PC-3 (cell line): ENCODE measurements at regions not wholly inside any gene's neighbourhood (a gene's known extent, or its start where the extent isn't known, plus 50 kb on each side); places are given as distances from the start of the nearest gene placed in this dataset.
"Not testable (repeated sequence)": the region's sequence is repeated elsewhere in the genome, so short reads cannot be mapped to it uniquely, and the experiment has no call there.

Source experiments
- ATAC-seq: fragments of 200-7000 bp; cut with Tn5 transposase; 2 replicates; pipeline ENCODE4 v1.9.1; 2020; ENCODE audit warnings: mild to moderate bottlenecking, moderate library complexity
- BruUV-seq: library from RNA; stranded (reverse); fragments of 400-500 nt; replicated peaks from 2 replicates; lab custom pipeline; 2021; lab: Mats Ljungman, UMichigan
- CTCF ChIA-PET: fragments of 300-600 bp; sonication (Branson Sonifier 250); formaldehyde crosslinking; loops from one replicate; lab custom pipeline; 2022; ENCODE audit warnings: antibody characterized with exemption; lab: Charles Lee
- POLR2A ChIA-PET: fragments of 300-600 bp; sonication (Branson Sonifier 250); formaldehyde crosslinking; loops from one replicate; lab custom pipeline; 2022; ENCODE audit warnings: antibody characterized with exemption; ENCODE audit not compliant: unreplicated experiment; lab: Charles Lee
- DNase-seq: peaks from one replicate; pipeline ENCODE4 v3.0.0-alpha.2; 2015
- H2AFZ ChIP-seq: fragments of 300-600 bp; sonication (generic); 2 replicates; pipeline ENCODE4 v1.6.0; 2016; ENCODE audit warnings: antibody characterized with exemption, low read length
- H3F3A ChIP-seq: fragments of 300-600 bp; sonication (generic); one replicate; pipeline ENCODE4 v1.6.0; 2017; ENCODE audit warnings: antibody characterized with exemption, low read length, control low read depth, mild to moderate bottlenecking; ENCODE audit not compliant: unreplicated experiment
- H3K27ac ChIP-seq: fragments of 300-600 bp; sonication (generic); 2 replicates; pipeline ENCODE4 v1.5.1; 2016; ENCODE audit warnings: mild to moderate bottlenecking, low read length
- H3K27me3 ChIP-seq: fragments of 300-600 bp; sonication (generic); 2 replicates; pipeline ENCODE4 v1.6.1; 2016; ENCODE audit warnings: low read length, mixed read lengths
- H3K36me3 ChIP-seq: fragments of 300-600 bp; sonication (generic); 2 replicates; pipeline ENCODE4 v1.6.1; 2016; ENCODE audit warnings: low read depth, mixed run types, low read length, mixed read lengths
- H3K4me1 ChIP-seq: fragments of 300-600 bp; sonication (generic); 2 replicates; pipeline ENCODE4 v1.5.1; 2016; ENCODE audit warnings: low read length; ENCODE audit not compliant: insufficient read depth
- H3K4me2 ChIP-seq: fragments of 300-600 bp; sonication (generic); 2 replicates; pipeline ENCODE4 v1.6.0; 2016; ENCODE audit warnings: low read length
- H3K4me3 ChIP-seq: fragments of 300-600 bp; sonication (generic); 2 replicates; pipeline ENCODE4 v1.5.1; 2016; ENCODE audit warnings: mild to moderate bottlenecking, low read length, mixed read lengths
- H3K79me2 ChIP-seq: fragments of 300-600 bp; sonication (generic); 2 replicates; pipeline ENCODE4 v1.6.1; 2017; ENCODE audit warnings: low read length, mixed read lengths
- H3K9ac ChIP-seq: fragments of 300-600 bp; sonication (generic); 2 replicates; pipeline ENCODE4 v1.6.0; 2016; ENCODE audit warnings: mild to moderate bottlenecking, low read length
- H3K9me2 ChIP-seq: fragments of 300-600 bp; sonication (generic); replicated peaks from 2 replicates; pipeline ENCODE4 v1.6.1; 2016; ENCODE audit warnings: mixed run types, low read length, mixed read lengths
- H3K9me3 ChIP-seq: fragments of 300-600 bp; sonication (generic); 2 replicates; pipeline ENCODE4 v1.6.1; 2016; ENCODE audit warnings: low read length, mixed read lengths
- H4K20me1 ChIP-seq: fragments of 300-600 bp; sonication (generic); 2 replicates; pipeline ENCODE4 v1.6.1; 2016; ENCODE audit warnings: low read length, mixed read lengths
- CTCF ChIP-seq: fragments of 300-600 bp; sonication (generic); conservative IDR thresholded peaks from 2 replicates; pipeline ENCODE4 v1.5.1; 2017; ENCODE audit warnings: antibody characterized with exemption, low read depth, mild to moderate bottlenecking, low read length
- EZH2 ChIP-seq: fragments of 300-600 bp; sonication (generic); IDR thresholded peaks from one replicate; pipeline ENCODE4 v1.6.1; 2017; ENCODE audit warnings: antibody characterized with exemption, mild to moderate bottlenecking, low read length; ENCODE audit not compliant: unreplicated experiment
- EZH2phosphoT487 ChIP-seq: fragments of 300-600 bp; sonication (generic); IDR thresholded peaks from 2 replicates; pipeline ENCODE4 v1.6.1; 2018; ENCODE audit warnings: mild to moderate bottlenecking, antibody characterized with exemption, low read length, borderline replicate concordance
- intact Hi-C: fragments of 100-400 bp; cut with micrococcal nuclease; formaldehyde crosslinking; loops from 2 replicates; pipeline ENCODE4 v1.9.0; 2023

DNA sequence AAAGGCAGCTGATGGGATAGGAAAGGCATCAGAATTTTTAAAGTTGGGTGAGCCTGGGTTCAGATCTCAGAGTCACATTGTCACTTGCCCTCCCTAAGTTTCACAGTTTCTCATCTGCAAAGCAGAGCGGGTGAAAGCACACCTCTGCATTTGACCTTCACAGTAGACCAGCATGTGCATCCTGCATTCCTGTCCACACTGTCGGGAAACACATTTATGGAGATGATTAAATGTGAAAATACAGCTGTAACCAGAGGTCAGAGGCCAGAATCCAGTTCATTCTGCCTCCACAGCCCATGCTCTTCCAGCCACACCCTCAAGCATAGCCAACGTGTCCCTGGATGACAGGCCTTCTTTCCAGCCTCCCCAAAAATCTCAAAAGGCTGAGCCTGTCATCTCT is 392.0 kb upstream of the MYT1L start:
- no peak overlapping the region for H3K4me2 ChIP-seq
- H3K9ac ChIP-seq: no peak overlapping the region
- H3K36me3 ChIP-seq: no peaks in the 10 kb centered on the region
- POLR2A ChIA-PET: no interaction called here
- no peak overlapping the region for H2AFZ ChIP-seq
- no peak for ATAC-seq
- H3K4me3 ChIP-seq: no peak overlapping the region
- CTCF ChIA-PET: no interaction called here
- no TSS peak for BruUV-seq
- peaks cover 20% of the 10 kb centered on the region; the same call in 1 of the 2 replicates for H3K27me3 ChIP-seq
- no peaks in the 10 kb centered on the region for H3F3A ChIP-seq
- TF ChIP-seq EZH2phosphoT487 (no peak), EZH2 (no peak), CTCF (no peak)
- H3K27ac ChIP-seq: no peak overlapping the region
- no peaks in the 10 kb centered on the region for H3K4me1 ChIP-seq
- no peaks in the 10 kb centered on the region for H3K9me3 ChIP-seq
- intact Hi-C loops: no loop called here
- no peaks in the 10 kb centered on the region for H3K9me2 ChIP-seq
- DNase-seq: no peak
- H3K79me2 ChIP-seq: no peaks in the 10 kb centered on the region
- H4K20me1 ChIP-seq: no peaks in the 10 kb centered on the region

GRCh38 chr2:2721296-2721835 is 390.3 kb upstream of the MYT1L start:
- Histone ChIP-seq H3K9ac (no peak overlapping the region), H3K79me2 (no peaks in the 10 kb centered on the region), H2AFZ (no peak overlapping the region), H3K9me3 (no peaks in the 10 kb centered on the region), H3K4me1 (no peaks in the 10 kb centered on the region), H4K20me1 (no peaks in the 10 kb centered on the region), H3K27ac (no peak overlapping the region), H3K4me3 (no peak overlapping the region), H3K4me2 (no peak overlapping the region), H3K9me2 (no peaks in the 10 kb centered on the region), H3F3A (no peaks in the 10 kb centered on the region), H3K27me3 (peaks cover 25% of the 10 kb centered on the region), H3K36me3 (no peaks in the 10 kb centered on the region)
- TF ChIP-seq EZH2phosphoT487 (no peak), CTCF (no peak), EZH2 (no peak)
- DNase-seq: no peak
- intact Hi-C loops: no loop called here
- POLR2A ChIA-PET: no interaction called here
- ATAC-seq: no peak
- CTCF ChIA-PET: no interaction called here
- BruUV-seq: no TSS peak

GRCh38 chr2:2720806-2721205 is 389.7 kb upstream of the MYT1L start:
- H3K4me3 ChIP-seq, CTCF ChIA-PET, H3K79me2 ChIP-seq, H3K4me2 ChIP-seq, H3K9ac ChIP-seq, intact Hi-C loops, BruUV-seq, H3F3A ChIP-seq, DNase-seq, POLR2A ChIA-PET, H3K9me3 ChIP-seq, H3K36me3 ChIP-seq, H3K9me2 ChIP-seq, H3K4me1 ChIP-seq, H3K27ac ChIP-seq, H4K20me1 ChIP-seq, H2AFZ ChIP-seq, ATAC-seq: not testable (repeated sequence)
- H3K27me3 ChIP-seq: peaks cover 28% of the 10 kb centered on the region
